Left ventricle myocardium inferior (tissue), 1 donor: ENCODE measurements at regions not wholly inside any gene's neighbourhood (a gene's known extent, or its start where the extent isn't known, plus 50 kb on each side); places are given as distances from the start of the nearest gene placed in this dataset.

Experiments used
- DNase-seq: peaks from one replicate; pipeline ENCODE4 v3.0.0-alpha.2; 2020
- H3K27ac ChIP-seq: fragments of 200-600 bp; replicated peaks from 2 replicates; pipeline ENCODE4 v1.8.0; 2021
- H3K27me3 ChIP-seq: fragments of 200-600 bp; 2 replicates; pipeline ENCODE4 v1.8.0; 2021; ENCODE audit warnings: low read depth
- H3K36me3 ChIP-seq: fragments of 200-600 bp; 2 replicates; pipeline ENCODE4 v1.8.0; 2021
- H3K4me1 ChIP-seq: fragments of 200-600 bp; 2 replicates; pipeline ENCODE4 v1.8.0; 2021
- H3K4me3 ChIP-seq: fragments of 200-600 bp; 2 replicates; pipeline ENCODE4 v1.8.0; 2021; ENCODE audit warnings: mild to moderate bottlenecking, moderate library complexity
- H3K9me3 ChIP-seq: fragments of 200-600 bp; replicated peaks from 2 replicates; pipeline ENCODE4 v1.8.0; 2021
- CTCF ChIP-seq: fragments of 200-600 bp; IDR thresholded peaks from 2 replicates; pipeline ENCODE4 v1.8.0; 2021; ENCODE audit warnings: antibody characterized with exemption, mild to moderate bottlenecking, borderline replicate concordance
- intact Hi-C: fragments of 100-400 bp; cut with micrococcal nuclease; formaldehyde crosslinking; loops from one replicate; pipeline ENCODE4 v1.11.0; 2022
- donor health status: DM: no; HTN: yes; CAD: no; lungs with severe emphysema.

- H3K27me3 ChIP-seq, result no peaks in the 10 kb centered on the region
- H3K4me1 ChIP-seq, result no peaks in the 10 kb centered on the region
- intact Hi-C loops, result no loop called here
- DNase-seq, result no peak
- H3K36me3 ChIP-seq, result no peaks in the 10 kb centered on the region
- no peaks in the 10 kb centered on the region for H3K9me3 ChIP-seq
- H3K4me3 ChIP-seq, result no peak overlapping the region
- no peak overlapping the region for H3K27ac ChIP-seq
- TF ChIP-seq CTCF, result no peak
These were observed 219.9 kb upstream of the PACRGL start for GRCh38 chr4:20480165-20480947.

- intact Hi-C loops, result no loop called here
- no peak for TF ChIP-seq CTCF
- Histone ChIP-seq H3K4me3 (no peak overlapping the region), H3K4me1 (no peaks in the 10 kb centered on the region), H3K27ac (no peak overlapping the region), H3K9me3 (no peaks in the 10 kb centered on the region), H3K36me3 (no peaks in the 10 kb centered on the region), H3K27me3 (no peaks in the 10 kb centered on the region)
- no peak for DNase-seq
These were observed 216.8 kb upstream of the PACRGL start for GRCh38 chr4:20483416-20483815.

- Histone ChIP-seq H3K4me1 (no peaks in the 10 kb centered on the region), H3K27ac (no peak overlapping the region), H3K27me3 (no peaks in the 10 kb centered on the region), H3K36me3 (no peaks in the 10 kb centered on the region), H3K9me3 (no peaks in the 10 kb centered on the region), H3K4me3 (no peak overlapping the region)
- no peak for DNase-seq
- no peak for TF ChIP-seq CTCF
- intact Hi-C loops, result no loop called here
These were observed 213.8 kb upstream of the PACRGL start for GRCh38 chr4:20486433-20486832.

- no peak for TF ChIP-seq CTCF
- Histone ChIP-seq H3K4me1 (no peaks in the 10 kb centered on the region), H3K27me3 (no peaks in the 10 kb centered on the region), H3K4me3 (no peak overlapping the region), H3K36me3 (no peaks in the 10 kb centered on the region), H3K9me3 (no peaks in the 10 kb centered on the region), H3K27ac (no peak overlapping the region)
- DNase-seq, result no peak
- intact Hi-C loops, result no loop called here
These were observed 212.8 kb upstream of the PACRGL start for GRCh38 chr4:20487446-20487845.

GRCh38 chr4:20487852-20488251 lies 212.4 kb upstream of the PACRGL start:
- no peaks in the 10 kb centered on the region for H3K9me3 ChIP-seq
- no peak overlapping the region for H3K27ac ChIP-seq
- no peak overlapping the region for H3K4me3 ChIP-seq
- no peak for DNase-seq
- intact Hi-C loops, result no loop called here
- no peaks in the 10 kb centered on the region for H3K27me3 ChIP-seq
- no peak for TF ChIP-seq CTCF
- no peaks in the 10 kb centered on the region for H3K36me3 ChIP-seq
- no peaks in the 10 kb centered on the region for H3K4me1 ChIP-seq
